HG03571 (cell line): ENCODE measurements at regions not wholly inside any gene's neighbourhood (a gene's known extent, or its start where the extent isn't known, plus 50 kb on each side); places are given as distances from the start of the nearest gene placed in this dataset.

Experiments used
- ATAC-seq: cut with Tn5 transposase; IDR thresholded peaks from one replicate; pipeline ENCODE4 v1.9.1; 2021; ENCODE audit not compliant: unreplicated experiment

GRCh38 chr2:156099382-156099781 lies 233.1 kb downstream of the NR4A2 start:
- no peak for ATAC-seq

DNA sequence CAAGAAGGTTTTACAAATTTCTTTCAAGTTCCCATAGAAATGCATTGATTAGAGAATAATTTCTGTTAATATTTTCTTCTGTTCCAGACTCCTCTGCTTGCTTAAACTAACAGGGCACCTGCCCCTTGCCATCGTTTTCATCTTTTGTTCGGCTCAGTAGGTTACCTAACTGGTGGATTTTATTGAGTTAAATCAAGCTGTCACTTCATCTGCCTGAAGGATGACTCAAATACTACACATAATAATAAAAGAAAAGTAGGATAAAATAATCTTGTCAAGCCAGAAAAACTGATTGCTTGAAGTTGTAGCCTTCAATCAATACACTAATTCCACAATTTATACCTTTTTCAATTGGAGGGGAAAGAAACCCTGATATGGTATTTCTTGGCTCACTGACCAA lies 234.0 kb downstream of the NR4A2 start:
- ATAC-seq: no peak

GRCh38 chr2:156088587-156088986 lies 243.9 kb downstream of the NR4A2 start:
- ATAC-seq: no peak

DNA sequence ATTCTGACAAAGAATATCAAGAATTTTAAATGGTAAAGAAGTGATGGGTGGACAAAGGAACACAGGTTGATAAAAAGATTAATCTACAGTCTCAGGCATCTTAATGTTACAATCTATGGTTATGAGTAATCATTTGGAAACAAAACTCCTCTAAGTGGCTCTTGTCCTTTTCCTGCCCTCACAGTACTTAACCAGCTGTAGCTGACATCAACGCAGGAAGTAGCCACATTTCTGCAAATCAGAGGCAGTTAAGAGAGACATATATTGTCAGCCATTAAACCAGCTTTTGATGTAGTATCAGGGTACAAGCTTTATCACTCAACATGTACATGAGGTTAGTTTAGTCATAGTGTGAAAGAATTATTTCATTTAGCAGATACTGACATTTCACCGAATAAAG lies 244.6 kb downstream of the NR4A2 start:
- ATAC-seq: no peak

DNA sequence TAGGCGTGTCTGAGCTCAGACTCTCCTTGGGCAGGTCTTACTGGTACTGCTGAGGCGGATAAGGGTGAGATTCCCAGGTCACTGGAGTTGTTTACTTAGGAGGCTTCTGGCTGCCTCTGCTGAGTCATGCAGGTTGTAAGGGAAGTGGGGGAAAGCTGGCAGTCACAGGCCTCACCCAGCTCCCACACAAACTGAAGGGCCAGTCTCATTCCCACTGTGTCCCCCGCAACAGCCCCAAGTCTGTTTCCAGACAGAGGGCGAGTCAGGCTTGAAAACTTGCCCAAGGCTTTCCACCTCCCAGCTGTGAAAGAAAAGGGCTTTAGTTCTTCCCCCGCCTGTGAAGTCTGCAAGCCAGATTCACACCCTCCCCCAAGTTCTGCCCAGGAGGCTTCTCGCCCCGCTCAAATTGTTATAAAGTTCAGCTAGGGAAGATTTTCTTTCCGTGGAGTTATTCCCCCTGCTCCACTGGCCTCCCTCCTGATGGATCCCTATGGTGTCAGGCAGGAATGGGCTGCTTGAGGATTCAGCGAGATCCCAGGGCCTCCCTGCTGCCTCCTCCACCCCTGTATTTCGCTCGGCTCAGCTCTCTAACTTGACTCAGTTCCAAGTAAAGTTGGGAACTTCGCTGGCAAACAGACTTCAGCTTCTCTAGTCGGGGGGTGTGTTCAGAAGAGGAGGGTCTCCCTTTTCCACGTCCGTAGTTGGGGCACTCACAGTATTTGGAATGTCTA lies 248.6 kb downstream of the NR4A2 start:
- no peak for ATAC-seq

- no peak for ATAC-seq
Measured at GRCh38 chr2:156079845-156080244, 252.7 kb downstream of the NR4A2 start.

DNA sequence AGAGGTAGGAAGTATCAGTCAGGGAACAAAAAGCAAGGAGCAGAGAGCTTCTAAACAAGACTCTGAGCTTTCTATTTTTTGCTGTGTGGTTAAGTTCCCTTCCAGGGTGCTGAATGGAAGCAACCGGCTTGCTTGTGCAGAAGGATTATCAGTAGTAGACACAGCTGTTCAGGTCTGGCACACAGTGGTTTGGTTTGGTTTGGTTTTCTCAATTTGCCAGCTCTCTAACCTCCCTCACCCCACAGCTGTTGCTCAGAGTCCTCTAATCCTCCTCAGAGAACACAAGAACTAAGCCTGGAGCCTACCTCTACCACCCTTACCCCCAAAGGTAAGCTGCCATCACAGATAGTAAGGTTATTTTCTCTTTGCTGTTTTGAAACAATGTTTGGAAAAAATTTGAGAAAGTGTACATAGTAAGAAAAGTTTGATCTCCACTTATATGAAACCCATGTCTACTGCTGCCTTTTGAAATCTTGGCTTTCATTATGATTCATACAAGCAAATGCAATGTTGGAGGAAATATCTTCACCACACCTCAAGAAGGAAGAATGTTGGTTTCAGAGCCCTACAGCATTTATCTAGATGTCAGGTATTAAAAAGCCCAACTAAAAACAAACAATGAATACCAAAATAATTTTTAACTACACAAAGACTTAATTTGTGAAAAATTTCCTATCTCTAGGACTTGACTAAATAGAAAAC lies 255.3 kb downstream of the NR4A2 start:
- no peak for ATAC-seq

- ATAC-seq: no peak
Measured at GRCh38 chr2:156065912-156066311, 266.6 kb downstream of the NR4A2 start.

- ATAC-seq: no peak
Measured at GRCh38 chr2:156064540-156064939, 268.0 kb downstream of the NR4A2 start.

- ATAC-seq: no peak
Measured at GRCh38 chr2:156057647-156058046, 274.9 kb downstream of the NR4A2 start.

GRCh38 chr2:156054983-156055382 lies 277.5 kb downstream of the NR4A2 start:
- ATAC-seq: no peak

DNA sequence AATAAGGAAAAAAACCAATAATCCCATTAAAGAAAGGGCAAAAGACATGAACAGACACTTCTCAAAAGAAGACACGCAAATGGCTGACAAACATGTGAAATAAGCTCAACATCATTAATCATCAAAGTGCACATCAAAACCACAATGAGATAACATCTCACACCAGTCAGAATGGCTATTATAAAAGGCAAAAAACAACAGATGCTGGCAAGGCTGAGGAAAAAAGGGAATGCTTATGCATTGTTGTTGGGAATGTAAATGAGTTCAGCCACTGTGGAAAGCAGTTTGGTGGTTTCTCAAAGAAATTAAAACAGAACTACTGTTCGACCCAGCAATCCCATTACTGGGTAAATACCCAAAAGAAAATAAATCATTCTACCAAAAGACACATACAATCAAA lies 285.6 kb downstream of the NR4A2 start:
- ATAC-seq: no peak

DNA sequence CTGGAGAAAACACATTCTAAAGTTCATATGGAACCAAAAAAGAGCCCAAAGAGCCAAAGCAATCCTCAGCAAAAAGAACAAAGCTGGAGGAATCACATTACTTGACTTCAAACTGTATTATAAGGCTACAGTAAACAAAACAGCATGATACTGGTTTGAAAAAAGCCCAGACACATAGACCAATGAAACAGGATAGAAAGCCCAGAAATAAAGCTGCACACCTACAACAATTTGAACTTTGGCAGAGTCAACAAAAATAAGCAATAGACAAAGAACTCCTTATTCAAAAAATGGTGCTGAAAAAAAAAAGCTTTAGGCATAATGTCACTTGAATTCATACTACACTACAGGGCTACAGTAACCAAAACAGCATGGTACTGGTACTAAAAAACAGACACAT lies 289.6 kb downstream of the NR4A2 start:
- ATAC-seq: no peak

- ATAC-seq: no peak
Measured at GRCh38 chr2:156038021-156038420, 294.5 kb downstream of the NR4A2 start.

- no peak for ATAC-seq
Measured at GRCh38 chr2:156037482-156037881, 295.0 kb downstream of the NR4A2 start.

DNA sequence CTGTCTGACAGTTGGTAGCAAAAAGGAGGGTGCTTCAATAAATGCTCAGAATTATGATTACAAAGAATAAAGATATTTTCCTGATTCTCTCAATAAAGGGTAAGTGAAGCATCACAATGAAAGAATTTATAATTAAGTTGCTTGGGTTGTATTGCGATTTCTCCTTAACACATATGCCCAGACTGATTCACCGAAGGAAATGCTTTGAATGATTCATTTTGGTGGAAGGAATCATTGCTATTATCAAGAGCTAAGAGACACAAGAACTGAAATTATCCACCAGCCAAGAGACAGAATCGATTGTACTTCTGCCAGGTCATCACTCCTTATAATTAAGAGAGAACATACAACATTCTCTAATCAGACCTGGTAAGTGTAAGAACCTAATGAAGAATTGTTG lies 301.4 kb downstream of the NR4A2 start:
- ATAC-seq: no peak

DNA sequence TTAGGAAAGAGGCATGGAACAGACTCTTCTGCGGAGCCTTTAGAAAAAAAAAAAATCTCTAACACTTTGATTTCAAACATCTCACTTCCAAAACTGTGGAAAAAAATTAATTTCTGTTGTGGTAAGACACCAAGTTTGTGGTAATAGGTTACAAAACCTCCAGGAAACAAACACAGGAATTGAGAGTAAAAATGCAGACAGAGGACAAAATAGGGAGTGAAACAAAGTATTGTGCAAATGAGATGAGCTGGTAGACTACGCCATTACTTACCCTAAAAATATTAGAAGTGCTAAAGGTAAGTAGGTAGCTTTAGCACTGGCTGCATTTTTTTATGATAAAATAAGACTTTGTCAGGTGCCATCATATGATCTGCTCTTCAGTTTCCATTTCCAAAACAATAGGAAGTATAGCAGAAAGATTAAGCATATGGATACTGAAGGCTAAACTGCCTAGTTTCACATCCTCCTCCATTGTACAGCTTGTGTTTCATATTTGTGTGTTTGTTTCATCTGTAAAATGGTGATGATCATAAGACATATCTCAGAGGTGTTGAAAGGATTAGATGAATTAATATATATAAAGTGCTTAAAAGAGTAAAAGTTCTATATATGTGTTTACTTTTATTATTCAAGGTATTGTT lies 309.2 kb downstream of the NR4A2 start:
- ATAC-seq: no peak

DNA sequence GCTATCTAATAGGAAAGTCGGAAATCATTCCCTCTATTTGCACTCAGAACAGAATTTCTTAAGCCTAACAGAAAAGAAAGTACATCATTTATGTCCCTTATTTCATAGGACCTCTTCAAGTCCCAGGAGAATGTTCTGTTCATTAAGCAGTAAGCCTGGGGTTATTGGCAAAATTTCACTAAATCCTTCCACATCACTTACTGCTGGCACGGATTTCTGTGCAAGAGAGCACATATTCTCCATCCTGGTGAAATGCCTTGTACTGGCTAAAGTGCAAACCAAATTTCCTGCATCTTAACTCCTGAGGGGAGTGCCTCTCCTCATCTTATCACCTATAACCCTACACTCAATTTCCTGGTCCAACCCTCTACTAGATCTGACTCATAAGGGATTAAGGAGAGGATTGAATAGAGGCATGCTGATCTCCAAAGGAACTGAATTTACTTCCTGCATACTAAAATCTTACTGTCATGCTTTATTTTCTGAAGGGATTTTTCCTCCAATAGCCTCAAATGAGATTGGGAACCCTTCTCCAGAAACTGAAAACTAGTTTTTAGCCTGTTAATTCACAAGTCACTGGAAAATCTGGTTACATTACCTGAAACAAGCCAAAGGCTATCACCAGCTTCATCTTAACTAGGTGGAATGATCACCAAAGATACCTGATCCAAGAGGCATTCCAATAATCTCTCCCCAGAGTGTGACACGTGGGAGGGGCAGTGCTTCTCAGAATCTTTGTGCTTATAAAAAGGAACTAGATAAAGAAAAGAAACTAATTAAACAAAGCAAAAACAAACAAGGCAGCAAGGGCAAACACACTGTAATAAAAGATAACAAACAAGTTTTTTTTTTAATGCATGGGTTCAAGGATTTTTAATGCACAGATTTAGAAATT lies 311.1 kb downstream of the NR4A2 start:
- no peak for ATAC-seq

GRCh38 chr2:156019341-156019740 lies 313.2 kb downstream of the NR4A2 start:
- ATAC-seq: no peak

- ATAC-seq: no peak
Measured at GRCh38 chr2:156017341-156017885, 315.1 kb downstream of the NR4A2 start.

DNA sequence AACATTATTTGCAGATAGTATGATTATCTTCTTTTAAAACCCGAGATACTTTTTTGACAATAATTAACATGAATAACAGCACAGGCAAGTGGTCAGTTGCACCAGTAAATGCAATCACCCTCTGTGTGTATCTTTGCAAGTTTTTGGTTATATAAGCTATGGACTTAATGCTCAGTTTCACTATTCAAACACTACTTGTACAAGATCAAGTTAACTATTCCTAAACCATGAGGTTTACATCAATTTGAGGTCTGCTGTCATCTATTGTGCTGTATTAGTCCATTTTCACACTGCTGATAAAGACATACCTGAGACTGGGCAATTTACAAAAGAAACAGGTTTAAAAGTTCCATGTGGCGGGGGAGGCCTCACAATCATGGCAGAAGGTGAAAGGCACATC lies 323.2 kb downstream of the NR4A2 start:
- no peak for ATAC-seq
